Pulmonary artery endothelial cell (primary cell): ENCODE measurements at regions not wholly inside any gene's neighbourhood (a gene's known extent, or its start where the extent isn't known, plus 50 kb on each side); places are given as distances from the start of the nearest gene placed in this dataset.
"Not testable (repeated sequence)": the region's sequence is repeated elsewhere in the genome, so short reads cannot be mapped to it uniquely, and the experiment has no call there.

ENCODE experiments used
- DNase-seq: peaks from one replicate; pipeline ENCODE4 v3.0.0-alpha.2; 2011; ENCODE audit warnings: low read depth, low spot score

DNA sequence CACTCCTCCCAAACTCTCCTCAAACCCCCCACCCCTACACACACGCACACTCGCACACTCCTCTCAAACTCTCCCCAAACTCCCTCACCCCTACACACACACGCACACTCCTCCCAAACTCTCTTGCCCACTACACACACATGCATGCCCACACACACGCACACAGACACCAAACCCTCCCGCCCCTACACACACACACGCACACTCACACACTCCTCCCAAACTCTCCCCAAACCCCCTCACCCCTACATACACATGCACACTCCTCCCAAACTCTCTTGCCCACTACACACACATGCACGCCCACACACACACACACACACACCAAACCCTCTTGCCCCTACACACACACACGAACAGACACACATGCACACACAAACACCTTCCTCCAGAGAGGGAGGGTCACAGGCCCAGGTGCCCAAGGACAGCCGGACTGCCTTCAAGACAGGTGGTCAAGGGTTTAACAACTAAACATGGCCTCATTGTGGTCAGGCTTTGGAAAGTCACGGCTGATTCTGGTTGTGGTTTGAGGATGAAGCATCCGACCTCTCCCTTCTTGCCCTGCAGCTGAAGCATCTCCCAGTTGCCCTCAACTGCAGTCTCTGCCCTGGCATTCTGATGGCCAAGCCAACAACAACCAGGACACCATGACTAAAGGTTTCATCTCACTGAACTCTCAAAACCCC lies 72.3 kb upstream of the SNTG2 start:
- DNase-seq: no peak

DNA sequence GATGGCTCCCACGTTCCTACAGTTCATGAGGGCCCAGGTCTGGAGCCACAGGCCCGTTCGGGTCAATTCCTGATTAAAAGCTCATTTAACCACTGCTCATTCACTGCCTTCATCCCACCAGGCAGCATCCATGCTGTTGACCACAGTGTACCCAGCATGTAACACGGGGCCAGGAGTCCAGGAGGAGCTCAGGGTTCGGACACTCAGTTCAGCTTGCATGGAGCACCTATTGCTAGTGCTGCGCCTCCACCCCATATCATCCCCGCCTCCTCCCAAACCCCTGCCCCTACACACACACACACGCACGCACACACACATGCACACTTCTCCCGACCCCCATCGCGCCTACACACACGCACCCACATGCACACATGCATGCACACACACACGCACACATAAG lies 72.9 kb upstream of the SNTG2 start:
- DNase-seq: no peak

DNA sequence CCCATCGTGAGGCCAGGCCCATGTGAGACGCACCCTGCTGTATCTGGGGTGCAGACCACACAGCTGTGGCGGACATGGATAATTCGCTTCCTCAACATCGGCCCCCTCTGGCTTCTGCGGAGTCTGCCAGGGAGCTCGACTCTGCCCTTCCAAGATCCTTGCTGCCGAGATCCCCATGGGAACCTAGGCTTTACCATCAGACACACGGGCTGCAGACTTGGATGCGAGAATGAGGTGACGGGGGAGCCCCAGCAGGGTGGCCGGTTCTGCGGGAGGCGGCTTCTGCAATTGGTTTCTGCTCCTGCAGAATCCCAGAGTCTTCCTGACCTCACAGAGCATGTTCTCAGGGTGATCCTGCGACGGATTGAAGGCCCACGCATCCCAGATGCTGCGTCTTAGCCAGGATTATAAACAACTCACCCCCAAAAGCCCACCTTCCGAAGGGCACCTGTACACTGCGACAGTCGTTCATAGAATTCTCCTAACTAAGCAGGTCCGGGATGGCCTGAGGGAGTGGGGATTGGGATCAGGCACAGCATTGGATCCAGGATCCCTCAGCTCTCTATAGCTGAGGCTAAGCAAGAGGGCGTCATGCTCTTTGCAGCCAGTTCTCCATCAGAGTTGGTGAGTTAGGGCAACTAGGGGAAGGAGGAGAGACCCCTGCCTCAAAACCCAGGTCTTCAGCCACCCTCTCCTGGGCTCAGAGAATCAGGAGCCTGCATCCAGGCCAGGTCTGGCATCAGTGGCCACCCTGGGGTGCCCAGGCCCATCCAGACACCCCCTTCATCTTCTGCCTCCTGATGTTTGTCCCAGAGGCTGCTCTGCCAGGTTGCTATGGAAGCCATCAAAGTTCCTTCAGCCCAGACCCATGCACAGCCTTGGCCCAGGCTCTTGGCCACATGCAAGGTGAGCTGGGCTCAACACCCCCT lies 74.7 kb upstream of the SNTG2 start:
- no peak for DNase-seq

DNA sequence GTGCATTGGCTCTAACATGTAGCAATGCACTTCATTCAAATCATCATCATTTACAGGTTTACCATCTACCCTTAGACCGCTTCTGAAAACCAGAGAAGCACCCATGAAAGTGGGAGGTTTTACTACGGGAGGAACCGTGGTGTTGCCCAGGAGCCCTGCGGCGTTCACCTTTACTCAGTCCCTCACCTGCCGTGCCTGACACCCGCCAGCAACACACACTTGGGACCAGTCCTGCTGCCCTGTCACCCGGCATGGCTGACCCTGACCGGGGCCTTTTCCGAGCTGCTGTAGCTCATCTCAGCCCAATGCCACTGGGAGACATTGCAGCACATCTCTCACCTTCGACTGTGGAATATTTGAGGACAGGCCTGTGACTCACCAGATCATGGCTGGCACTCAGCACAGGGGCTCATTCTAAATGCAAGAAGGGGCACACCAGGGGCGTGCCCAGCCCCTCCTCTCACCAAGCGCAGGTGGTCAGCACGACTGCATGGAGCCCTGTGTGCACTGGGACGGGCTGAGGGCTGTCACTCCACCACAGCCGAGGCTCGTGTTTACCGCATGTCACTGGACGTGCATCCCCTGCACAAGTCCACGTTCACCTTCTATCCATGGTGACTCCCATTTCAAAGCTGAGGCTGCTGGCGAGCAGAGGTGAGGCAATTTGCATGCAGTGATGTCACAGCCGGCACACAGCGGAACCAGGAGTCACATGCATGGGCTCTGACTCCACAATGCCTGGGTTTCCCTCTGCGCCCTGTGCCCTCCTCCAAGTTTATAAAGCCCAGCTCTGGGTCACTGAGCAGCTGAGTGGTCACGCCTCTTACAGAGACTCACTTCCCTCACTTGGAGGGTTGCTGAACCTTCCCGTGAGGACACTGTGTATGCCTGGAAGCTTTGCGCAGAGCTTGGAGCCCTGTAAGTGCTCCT lies 76.7 kb upstream of the SNTG2 start:
- no peak for DNase-seq

DNA sequence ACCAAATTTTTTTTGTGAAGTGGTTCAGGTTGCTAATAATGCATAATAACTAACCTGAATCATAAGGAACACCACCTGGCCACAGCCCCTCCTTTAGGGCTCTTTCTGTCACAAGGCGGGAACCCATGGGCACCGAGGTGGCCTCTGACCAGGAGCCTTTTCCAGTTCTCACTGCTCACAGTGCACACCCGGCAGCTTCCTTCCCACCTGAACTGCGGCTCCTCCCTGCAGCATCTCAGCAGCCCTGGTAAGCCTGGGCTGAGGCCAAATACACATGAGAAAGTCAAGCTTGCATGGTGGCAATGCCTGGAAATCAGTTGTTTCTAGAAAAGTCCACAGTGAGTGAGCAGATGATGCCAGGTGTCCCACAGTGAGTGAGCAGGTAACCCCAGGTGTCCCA lies 77.6 kb upstream of the SNTG2 start:
- no peak for DNase-seq

DNA sequence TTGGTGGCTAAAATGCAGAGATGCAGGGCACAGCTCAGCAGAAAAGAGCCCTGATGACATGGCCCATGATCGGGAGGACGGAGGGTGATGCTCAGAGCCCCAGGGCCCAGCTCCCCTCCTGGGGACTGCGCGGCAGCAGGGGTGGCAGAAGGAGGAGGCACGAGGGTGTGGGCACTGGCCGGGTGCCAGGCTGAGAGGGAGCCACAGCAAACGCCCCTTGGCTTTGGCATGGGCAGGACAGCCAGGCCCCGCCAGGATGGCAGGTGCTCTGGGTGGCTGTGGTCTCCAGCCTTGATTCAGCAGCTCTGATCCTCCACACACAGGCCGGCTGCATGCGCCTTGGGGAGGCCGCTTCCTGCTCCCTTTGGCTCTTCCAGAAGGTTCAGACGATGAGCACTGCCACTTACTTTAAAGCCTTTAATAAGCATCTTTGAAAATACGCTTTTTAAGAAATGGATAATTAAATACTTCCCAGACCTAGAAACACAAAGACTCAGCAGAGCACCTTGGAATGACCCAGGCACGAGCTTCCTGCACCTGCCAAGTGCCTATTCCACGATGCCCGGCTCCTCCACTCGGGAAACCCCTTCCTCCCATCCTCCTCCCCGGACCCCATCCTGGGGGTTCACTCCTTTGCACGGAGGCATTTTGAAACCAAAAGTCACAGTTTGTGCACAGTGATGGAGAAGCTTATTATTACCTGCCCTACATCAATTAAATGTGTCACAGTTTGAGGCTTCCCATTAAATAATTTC lies 78.5 kb upstream of the SNTG2 start:
- no peak for DNase-seq

DNA sequence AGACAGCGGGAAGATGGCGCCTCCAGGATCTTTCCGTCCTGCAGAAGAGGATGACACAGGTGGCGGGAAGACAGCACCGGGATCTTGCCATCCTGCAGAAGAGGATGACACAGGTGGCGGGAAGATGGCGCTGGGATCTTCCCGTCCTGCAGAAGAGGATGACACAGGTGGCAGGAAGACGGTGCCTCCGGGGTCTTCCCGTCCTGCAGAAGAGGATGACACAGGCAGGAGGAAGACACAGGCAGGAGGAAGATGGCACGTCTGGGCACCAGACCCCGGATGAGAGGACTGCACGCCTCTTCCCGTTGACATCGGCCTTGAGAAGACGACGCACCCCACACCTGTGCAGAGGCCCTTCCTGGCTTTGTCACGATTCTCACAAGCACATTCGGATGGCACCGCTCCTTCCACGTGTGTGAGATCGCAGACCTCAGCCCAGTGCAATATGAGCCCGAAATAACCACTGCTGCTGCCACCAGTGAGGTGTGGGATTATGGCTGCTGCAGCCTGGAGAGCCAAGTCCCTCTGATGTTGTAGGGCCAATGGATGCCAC lies 79.4 kb upstream of the SNTG2 start:
- no peak for DNase-seq

DNA sequence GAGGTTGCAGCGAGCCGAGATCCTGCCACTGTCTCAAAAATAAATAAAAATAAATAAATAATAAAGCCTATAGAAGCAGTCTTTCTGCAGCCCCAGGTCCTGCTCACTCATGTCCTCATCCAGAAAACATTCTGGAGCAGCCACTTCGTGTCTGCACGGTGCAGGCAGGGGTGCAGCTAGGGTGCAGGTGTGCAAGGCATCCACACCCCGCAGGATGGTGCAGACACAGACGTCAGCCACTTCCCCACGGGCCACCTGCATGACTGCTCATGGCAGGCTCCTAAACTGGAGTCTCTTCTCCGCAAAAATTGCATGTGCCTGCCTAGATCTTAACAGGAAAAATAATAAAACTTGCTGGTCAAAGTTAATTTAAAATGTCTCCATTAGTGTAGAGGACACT lies 80.2 kb upstream of the SNTG2 start:
- no peak for DNase-seq

DNA sequence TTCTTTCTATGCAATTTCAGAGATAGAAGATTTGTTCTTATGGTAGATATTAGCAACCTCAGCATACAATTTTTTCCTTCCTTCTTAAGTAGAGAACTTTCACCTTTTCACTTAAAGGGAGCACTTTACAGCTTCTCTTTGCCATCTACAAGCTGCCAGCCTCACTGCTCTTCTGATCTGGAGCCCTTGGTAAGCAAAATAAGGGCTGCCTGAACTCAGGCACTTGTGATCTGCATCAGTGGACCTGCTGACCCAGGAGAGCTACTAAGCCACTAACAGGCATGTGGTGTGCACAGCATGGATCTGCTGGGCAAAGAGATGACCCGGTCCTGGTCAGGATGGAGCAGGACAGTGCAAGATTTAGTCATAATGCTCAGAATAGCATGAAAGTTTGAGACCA lies 80.8 kb upstream of the SNTG2 start:
- no peak for DNase-seq

DNA sequence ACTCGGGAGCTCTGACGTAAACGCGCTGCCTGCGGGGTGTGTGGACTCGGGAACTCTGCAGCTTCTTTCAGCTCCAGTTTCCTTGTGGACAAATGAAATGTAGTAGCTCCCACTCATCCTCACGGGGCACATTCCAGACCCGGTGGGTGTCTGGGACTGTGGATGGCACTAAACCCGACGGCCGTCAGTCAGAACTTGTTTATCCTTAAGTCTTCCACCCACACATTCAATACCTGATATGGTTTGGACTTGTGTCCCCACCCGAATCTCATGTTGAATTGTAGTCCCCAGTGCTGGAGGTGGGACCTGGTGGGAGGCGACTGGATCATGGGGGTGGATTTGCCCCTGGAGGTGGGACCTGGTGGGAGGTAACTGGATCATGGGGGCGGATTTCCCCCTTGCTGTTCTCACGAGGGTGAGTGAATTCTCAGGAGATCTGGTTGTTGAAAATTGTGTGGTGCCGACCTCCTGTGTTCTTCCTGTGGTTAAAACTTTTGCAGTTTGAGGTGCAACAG lies 81.2 kb upstream of the SNTG2 start:
- DNase-seq: no peak

DNA sequence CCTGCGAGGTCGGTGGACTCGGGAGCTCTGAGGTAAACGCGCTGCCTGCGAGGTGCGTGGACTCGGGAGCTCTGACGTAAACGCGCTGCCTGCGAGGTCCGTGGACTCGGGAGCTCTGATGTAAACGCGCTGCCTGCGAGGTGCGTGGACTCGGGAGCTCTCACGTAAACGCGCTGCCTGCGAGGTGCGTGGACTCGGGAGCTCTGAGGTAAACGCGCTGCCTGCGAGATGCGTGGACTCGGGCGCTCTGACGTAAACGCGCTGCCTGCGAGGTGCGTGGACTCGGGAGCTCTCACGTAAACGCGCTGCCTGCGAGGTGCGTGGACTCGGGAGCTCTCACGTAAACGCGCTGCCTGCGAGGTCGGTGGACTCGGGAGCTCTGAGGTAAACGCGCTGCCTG lies 81.8 kb upstream of the SNTG2 start:
- not testable (repeated sequence) for DNase-seq

DNA sequence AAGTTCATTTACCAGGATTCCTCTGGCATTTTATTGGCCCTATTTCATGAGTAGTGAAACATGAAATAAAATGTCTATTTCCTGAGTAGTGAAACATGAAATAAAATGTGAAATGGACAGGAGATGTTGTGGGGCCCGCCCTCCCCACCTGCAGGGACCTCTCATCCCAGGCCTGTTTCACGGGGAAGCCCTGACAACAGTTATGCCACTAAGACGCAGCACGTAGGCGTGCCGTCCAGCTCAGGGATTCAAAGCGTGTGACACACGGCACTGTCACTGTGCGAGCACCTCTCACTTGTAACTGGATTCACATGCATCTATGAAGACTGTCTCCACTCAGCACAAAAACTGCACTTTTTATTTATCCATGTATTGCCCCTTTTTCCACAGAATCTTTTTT lies 83.4 kb upstream of the SNTG2 start:
- no peak for DNase-seq

DNA sequence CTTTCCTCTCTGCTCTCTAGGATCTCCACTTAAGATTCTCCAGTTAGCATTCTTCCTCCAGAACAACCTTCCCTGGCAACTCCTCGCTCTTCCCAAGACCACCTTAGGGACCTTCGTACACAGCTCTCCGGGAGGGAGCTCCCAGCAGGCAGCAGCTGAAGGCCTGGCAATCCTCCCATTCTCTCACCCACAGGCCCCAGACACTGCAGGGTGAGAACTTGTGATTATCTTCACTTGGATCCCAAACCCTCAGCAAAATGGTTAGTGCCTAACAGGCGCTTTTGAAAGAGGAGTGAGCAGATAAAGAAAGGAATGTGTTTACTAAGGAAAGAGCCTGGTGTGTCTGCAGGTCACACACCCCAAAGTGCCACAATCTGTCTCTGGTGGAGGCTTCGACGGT lies 83.8 kb upstream of the SNTG2 start:
- DNase-seq: no peak

DNA sequence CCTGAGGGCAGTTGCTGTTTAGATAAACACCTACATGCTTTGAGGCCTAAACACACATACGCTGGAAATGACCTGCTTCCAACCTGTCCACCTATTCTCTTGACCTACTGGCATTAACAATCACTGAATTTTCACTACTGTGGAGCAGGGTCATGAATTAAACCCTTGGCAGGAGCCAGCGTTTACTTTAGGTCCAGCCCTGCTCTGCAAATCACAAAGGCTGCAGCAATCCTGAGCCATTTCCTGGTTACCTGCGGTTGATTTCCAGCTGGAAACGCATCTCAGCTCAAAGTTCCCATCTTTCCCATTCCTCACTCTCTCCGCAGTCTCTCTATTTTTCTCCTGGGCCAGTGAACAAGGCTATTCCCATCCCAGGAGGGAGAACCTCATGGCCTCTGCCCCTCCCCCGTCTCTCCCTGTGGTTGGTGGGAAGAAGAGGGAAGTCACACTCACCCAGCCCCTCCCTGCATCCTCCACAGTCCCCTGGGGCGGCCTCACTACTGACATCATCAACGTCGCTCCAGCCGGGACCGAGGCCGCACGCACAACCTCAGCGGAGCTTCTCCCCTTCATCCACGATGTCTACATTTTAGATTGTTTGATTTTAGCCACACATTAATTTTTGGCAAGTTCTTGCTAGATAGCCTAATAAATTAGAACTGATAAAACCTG lies 84.5 kb upstream of the SNTG2 start:
- no peak for DNase-seq

DNA sequence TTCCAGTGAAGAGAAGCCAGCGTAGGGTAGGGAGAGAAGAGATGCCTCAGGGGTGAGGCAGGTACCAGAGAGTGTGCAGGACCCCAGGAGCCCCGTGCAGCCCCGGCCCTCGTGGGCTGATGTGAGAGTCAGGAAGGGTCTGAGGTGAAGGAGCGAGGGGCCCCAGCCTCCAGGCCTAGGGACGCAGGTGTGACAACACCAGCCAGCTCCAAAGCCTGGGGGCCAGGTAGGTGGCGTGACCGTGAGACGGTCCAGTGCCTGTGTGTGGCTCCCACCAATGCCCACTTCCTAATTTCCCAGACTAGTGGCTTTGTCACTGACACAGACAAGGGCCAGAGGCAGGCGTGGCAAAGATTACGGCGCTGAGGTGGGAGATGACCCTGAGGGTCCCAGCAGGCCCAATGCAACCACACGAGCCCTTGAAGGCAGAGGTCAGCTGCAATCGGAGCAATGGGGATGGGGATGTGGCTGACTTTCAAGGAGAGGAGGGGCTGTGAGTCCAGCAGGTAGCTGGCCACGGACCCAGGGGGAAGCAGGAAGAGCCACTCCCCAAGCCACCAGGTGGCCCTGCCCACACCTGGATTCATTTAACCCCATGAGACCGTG lies 86.0 kb upstream of the SNTG2 start:
- no peak for DNase-seq

DNA sequence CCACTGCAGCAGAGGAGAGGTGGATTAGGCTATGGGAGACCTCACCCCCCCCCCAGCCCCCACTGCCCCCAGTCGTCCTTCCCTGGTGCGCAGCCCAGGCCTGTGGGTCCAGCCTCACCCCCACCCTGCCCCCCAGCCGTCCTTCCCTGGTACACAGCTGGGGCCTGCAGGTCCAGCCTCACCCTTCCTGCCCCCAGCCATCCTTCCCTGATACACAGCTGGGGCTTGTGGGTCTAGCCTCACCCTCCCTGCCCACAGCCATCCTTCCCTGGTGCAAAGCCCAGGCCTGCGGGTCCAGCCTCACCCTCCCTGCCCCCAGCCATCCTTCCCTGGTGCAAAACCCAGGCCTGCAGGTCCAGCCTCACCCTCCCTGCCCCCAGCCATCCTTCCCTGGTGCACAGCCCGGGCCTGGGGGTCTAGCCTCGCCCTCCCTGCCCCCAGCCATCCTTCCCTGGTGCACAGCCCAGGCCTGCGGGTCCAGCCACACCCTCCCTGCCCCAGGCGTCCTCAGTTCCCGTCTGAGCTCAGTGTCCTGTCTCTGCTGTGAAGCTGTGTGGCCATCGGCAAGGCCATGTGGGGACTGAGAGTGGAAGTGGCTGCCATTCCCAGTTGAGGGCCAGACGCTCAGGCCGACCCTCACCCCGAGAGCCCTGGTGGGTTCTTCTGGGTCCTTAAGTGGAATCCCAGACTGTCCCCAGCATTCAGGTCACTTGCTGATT lies 86.8 kb upstream of the SNTG2 start:
- no peak for DNase-seq

DNA sequence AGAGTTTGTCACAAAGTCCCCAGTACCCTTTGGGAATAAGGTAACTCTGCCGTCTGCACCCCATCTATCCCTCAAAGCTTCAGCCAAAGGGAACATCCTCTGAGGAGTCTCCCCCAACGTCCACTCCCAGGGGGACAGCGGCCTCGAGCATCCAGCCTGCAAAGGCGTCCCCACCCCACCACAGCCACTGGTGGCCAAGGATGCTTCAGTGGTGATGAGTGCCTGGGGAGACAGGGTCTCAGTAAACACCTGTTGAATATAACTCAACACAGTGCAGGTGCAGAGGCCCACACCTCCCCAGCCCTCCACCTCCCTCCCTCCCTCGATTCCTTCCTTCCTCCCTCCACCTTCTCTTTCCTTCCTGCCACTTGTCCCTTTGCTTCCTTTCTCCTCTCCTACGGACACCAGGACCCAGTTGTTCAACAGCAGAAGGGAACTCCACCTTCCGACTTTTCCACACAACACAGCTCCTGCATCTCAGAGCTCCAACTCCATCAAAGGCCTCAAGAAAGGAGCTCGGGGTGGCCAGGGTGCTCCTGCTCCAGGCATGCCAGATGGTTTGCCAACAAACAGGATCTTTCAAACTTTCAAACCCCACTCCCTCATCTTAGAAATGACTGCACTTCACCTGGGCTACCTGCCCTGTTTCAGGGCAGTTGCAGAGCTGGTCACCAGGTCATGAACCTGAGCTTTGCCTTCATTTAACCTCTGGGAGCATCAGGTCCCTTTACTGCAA lies 87.8 kb upstream of the SNTG2 start:
- no peak for DNase-seq

DNA sequence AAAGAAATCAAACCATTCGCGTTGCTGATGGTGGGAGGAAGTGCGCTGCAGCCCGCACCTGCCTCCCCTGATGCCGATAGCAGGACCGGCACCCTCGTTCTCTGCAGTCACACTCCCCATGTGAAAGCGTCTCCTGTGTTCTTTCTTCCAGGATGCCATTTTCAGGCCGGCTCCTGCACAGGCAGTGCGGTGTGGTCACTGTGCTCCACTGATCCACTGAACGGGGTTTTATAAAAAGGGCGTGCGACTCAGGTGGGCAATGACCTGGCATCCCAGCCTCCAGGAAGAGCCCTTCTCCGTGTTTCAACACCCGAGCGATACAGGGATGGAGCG lies 88.3 kb upstream of the SNTG2 start:
- no peak for DNase-seq
